GM18507 (cell line): ENCODE measurements at regions not wholly inside any gene's neighbourhood (a gene's known extent, or its start where the extent isn't known, plus 50 kb on each side); places are given as distances from the start of the nearest gene placed in this dataset.

Experiments
- DNase-seq: peaks from one replicate; pipeline ENCODE4 v3.0.0; 2011; ENCODE audit warnings: low read depth; ENCODE audit not compliant: insufficient read length; ENCODE audit errors: extremely low spot score
- FAIRE-seq: peaks from 2 replicates; lab custom pipeline; 2011; peaks lifted over from hg19 to GRCh38; lab: Jason Lieb, UNC

DNA sequence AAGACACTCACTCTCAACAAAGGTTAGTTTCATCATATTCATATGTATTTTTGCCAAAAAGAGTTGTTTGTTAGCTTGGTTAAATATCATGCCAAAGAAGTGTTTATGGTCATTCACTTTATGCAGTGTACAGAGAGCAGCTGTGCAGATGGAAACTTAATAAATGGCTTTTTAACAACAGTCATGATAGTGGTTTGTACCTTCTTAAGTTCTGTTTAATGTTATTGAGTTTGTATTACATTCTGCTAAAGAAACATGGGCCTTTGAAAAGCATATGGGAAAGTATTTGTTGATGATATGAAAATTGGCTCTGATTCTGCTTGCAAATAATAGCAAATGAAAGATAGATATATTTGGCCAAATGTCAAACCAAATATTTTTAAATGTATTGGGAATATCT is 607.3 kb downstream of the NCAM2 start:
- FAIRE-seq (no peak), DNase-seq (no peak)

DNA sequence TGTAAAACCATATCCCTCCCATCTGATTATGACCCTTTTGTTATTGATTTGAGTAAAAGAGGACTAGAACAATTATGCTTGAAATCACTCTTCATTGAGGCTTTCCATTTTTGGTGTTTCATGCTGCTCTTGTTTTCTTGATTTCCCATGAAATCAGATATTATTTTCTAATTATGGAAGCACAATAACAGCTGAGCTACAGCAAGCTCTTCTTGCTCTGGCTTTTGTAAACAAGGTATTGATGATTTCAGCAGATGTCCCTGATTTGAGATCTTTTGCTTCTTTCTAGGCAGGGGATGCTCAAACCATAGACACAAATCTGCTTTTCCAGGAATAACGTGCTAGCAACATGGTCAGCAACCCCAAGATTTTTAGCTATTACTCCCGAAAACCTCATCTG is 607.8 kb downstream of the NCAM2 start:
- FAIRE-seq (no peak), DNase-seq (no peak)

GRCh38 chr21:21612466-21612865 is 614.3 kb downstream of the NCAM2 start:
- no peak for DNase-seq

DNA sequence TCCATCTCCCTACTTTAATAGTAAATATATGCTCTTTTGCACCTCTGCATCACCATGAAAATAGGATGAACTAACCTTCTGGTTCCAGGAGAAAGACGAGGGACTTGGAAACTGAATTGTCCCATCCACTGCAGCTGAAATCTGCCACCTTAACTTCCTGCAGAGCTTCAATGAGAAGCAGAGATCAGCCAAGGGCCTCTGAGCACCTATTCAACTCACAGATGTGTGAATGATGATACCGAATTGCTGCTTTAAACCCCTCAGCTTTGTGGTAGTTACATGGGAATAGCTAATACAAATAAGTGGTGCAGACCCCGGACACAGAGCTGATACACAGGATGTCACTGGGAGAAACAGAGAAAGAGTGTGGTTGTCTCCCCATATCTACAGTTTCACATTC is 616.8 kb downstream of the NCAM2 start:
- DNase-seq (no peak), FAIRE-seq (no peak)

More at GRCh38 chr21:21612466-21612865, 614.3 kb downstream of the NCAM2 start:
- no peak for FAIRE-seq

DNA sequence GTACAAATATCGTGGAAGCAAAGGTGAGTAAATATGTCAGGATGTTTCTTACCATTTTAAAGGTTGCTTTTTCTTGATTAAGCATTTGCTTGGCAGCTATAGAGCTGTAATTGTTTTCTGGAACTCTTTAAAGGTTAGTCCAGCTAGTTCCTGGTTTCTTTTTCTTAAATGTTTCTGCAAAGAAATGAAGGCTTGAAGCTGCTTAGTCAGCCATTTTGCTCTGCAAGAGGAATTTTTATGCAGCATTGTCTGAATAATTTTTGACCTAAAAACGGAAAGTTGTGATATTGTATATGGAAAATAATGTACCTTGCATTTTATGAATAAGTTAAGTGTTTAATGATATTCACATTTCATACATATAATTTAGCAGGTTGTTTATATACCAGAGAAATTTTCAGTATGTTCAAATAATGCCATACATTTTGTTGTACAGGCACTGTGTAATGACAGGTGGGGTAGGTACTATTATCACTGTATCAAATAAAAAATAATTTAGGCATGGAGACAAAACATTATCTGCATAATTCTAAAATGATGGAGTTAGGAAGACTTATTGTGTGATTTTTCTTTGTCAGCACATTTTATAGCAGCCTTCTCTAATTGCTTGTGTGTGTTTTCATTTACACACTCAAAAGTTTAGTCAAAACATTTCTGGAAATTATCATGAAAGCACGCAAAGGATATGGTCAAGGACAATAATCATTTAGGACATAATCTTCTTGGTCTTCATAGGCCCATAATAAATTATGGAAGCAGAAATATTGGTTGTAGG is 624.4 kb downstream of the NCAM2 start:
- DNase-seq = no peak
- no peak for FAIRE-seq

DNA sequence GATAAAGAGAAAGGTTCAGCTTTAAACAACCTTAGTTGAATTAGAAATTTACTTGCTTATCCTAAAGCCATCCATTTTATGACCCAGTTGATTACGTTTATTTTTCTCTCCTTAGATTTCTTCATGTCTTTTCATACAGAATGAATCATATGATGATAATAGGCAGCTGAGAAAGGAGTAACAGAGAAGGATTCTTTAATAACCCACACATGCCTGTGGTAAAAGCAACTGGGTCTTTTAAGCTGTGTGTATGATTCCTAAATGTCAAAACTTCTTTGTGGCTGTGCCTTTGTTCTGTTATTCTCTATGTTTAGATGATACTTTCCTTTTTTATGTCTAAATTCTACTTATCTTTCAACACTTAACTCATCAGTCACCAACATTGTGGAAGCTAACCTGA is 626.5 kb downstream of the NCAM2 start:
- FAIRE-seq = no peak
- no peak for DNase-seq

DNA sequence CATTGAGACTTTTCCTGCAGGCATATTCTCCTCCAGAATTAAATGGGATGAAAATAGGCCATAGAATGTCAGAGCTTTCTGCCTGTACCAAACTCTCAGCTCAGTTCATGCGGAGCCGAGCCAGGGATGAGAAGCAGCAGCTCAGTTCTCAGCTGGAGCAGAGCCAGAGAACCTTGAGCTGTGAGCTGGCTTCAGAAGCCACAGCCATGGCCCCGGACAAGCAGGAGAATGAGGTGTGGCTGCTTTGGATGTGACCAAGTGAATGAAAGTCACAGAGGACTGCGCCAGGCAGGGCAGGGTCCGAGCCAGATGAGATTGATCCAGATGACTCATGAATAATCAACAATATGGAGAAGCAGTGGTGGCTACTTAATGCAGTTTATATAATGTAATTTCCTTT is 633.8 kb downstream of the NCAM2 start:
- no peak for DNase-seq
- no peak for FAIRE-seq

DNA sequence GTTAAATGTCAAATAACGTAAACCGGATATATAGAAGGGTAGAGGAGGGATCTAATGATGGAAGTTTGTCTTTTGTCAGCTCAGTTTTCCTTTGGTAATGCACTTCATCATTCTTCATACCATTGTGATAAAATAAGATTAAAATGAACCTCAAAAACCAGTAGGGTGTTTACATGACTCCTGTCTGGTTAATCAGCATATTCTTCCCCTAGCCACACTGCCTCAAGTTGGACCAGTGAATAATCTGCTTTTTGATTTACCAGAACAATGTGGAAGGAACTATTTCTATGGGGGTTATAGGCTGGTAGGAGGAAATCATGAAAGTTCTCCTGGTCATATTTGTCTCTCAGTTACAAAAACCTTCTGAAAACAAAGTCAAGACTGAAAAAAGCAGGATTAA is 634.7 kb downstream of the NCAM2 start:
- FAIRE-seq = no peak
- no peak for DNase-seq

- no peak for FAIRE-seq
- DNase-seq = no peak
Measured at GRCh38 chr21:21661741-21662140, 663.5 kb downstream of the NCAM2 start.

DNA sequence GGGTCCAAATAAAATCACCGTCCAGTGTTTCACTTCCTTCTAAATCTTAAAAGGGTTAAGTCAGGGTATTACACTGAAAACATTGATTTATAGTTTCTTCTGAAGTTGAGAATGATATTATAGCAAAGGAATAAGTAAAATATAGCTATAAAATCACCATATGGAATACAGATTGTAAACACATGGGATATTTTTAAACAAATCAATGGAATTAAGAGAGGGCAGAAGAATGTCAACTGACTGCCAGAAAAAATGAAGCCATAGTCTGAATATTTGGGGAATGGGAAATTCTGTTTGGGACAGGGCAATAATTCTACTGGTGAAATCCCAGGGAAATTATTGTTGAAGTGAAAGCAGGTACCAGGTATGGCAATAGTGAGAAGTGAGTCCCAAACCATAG is 664.6 kb downstream of the NCAM2 start:
- no peak for FAIRE-seq
- no peak for DNase-seq

DNA sequence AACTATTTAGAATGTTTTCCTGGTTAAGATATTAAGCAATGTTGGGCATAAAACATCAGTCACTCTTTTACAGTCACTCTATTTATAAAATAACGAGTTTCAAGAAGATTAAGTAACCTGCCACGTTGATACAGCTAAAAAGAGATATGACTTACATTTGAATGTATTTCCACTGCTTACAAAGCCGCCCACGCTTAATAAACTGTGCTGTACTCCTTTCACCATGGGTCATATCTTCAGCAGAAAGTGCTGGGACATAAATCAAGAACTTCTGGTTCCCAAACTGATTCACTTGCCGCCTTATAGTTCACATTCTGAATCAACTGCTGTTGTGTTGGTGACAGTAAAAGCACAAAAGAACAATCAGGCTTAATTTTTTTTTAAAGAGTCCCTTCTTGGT is 666.7 kb downstream of the NCAM2 start:
- no peak for FAIRE-seq
- DNase-seq = no peak

DNA sequence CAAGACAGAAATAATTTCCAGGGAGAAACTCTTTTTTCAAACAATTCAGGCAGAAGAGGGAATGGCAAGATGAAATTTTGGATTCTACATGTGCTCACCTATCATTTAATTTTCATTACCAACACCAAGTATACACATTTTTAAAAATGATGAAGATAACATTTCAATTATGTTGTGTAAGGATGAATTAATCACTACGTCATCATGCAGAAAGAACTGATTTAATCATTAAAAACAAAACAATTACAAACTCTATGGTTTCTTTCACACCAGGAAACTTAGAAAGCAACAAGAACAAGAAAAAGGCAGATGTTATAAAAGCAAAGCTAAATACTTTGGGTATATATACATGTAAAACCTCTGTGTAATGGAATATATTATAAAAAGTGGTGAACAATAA is 668.5 kb downstream of the NCAM2 start:
- no peak for DNase-seq
- FAIRE-seq = no peak

DNA sequence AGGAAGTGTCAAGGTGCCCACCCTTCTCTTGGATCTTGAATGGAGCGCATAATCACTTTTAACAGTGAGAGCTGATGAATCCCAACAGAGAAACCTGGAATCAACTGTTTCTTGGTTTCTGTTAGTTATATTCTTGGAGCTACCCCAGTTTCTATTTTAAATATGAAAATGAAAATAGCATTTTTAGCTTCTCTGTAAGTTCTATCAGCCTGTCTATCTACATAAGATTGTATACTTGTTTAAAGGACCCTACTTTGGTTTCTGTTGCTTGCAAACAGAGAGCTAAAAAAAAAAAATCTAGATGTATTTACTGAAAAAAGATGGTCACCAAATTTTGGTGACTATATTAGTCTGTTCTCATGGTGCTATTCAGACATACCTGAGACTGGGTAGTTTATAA is 670.0 kb downstream of the NCAM2 start:
- DNase-seq (no peak), FAIRE-seq (no peak)

- no peak for FAIRE-seq
- DNase-seq = no peak
Measured at GRCh38 chr21:21673959-21674358, 675.8 kb downstream of the NCAM2 start.

GRCh38 chr21:21675601-21676000 is 677.4 kb downstream of the NCAM2 start:
- FAIRE-seq = no peak

GRCh38 chr21:21682172-21682571 is 684.0 kb downstream of the NCAM2 start:
- no peak for DNase-seq
- FAIRE-seq = no peak

More at GRCh38 chr21:21675601-21676000, 677.4 kb downstream of the NCAM2 start:
- no peak for DNase-seq

GRCh38 chr21:21688889-21689288 is 690.7 kb downstream of the NCAM2 start:
- DNase-seq (no peak), FAIRE-seq (no peak)

DNA sequence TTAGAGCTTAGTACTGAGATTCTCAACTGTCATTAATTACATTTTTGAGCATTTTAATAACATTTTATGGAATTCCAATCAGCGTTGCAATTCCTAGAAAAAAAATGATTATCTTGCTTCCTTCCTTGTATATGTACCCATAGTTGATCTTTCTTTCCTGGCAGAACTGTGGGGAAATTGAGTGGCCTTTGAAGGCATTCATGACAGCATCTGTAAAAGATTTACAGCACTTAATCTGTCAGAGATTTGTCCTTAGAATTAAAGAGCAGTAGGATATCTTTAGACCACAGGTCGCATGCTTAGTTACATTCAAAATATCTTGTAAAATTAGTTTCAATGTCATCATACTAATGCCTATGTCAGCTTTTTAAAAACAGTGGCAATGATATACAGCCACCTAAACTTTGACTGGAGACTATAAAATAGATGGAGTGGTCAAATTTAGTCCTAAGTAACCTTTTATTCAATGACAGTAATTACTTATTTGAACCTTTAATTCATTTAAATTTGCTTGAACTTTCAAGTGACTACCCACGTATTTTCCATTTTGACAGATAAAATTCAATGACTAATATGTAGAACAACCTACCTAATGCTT is 692.0 kb downstream of the NCAM2 start:
- no peak for FAIRE-seq
- no peak for DNase-seq

GRCh38 chr21:21712748-21713520 is 714.7 kb downstream of the NCAM2 start:
- DNase-seq (no peak), FAIRE-seq (no peak)

DNA sequence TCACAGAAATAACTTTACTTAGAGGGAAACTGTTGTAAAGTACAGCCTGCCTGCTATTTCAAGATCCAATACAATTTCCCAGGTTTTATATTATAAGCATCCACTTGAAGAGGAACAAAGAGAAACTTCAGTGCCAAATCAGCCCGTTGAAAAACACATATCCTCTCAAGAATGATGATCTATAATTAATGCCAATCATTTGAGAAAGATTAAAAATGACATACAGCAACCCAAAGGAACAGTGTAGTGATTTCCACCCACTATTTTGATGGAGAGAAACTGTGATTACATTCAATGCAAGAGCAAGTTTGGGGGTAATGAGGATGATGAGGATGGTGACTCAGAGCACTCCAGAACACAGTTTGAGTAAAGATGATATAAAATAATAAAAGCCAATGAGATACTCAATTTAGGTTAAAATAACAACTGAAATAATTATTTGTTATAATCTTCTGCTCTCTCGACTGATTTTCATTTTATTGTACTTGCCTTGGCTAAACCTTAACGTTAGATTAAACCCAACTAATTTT is 715.5 kb downstream of the NCAM2 start:
- FAIRE-seq (no peak), DNase-seq (no peak)
